ENCODE measurements at regions not wholly inside any gene's neighbourhood (a gene's known extent, or its start where the extent isn't known, plus 50 kb on each side); places are given as distances from the start of the nearest gene placed in this dataset.

- TF ChIP-seq CTCF (IDR thresholded peaks at IDR 0.05; ENCODE audit: low read depth, low read length, missing input control), result no peak
- TF ChIP-seq FOXA2 (IDR thresholded peaks at IDR 0.05), result no peak
- no peak for TF ChIP-seq TAF1 (conservative IDR thresholded peaks at IDR 0.05)
- TF ChIP-seq FOXA1 (IDR thresholded peaks at IDR 0.05), result no peak
- no peak for TF ChIP-seq YY1 (IDR thresholded peaks at IDR 0.05)
- TF ChIP-seq ZBTB33 (IDR thresholded peaks at IDR 0.05), result no peak
- no peak for TF ChIP-seq SP1 (IDR thresholded peaks at IDR 0.05)
- TF ChIP-seq ATF3 (IDR thresholded peaks at IDR 0.05), result no peak
- TF ChIP-seq GABPA (IDR thresholded peaks at IDR 0.05 in 1 of 2, conservative IDR thresholded peaks at IDR 0.05 in 1 of 2), result no peak
These were observed 157.9 kb upstream of the PDE10A start for GRCh38 chr6:165820934-165821333.
